Prostate gland (tissue), 2 donors: ENCODE measurements at regions not wholly inside any gene's neighbourhood (a gene's known extent, or its start where the extent isn't known, plus 50 kb on each side); places are given as distances from the start of the nearest gene placed in this dataset.

ENCODE experiments used
- DNase-seq: peaks from one replicate; pipeline ENCODE4 v3.0.0-alpha.2; 2019; ENCODE audit warnings: low spot score
- H3K27ac ChIP-seq, 2 donors: fragments of 200-600 bp; sonication (generic); 2 replicates each; pipeline ENCODE4 v1.5.1; 2017 to 2019
- H3K27me3 ChIP-seq: fragments of 200-600 bp; sonication (generic); replicated peaks from 2 replicates; pipeline ENCODE4 v1.5.1; 2019; ENCODE audit not compliant: insufficient read depth
- H3K36me3 ChIP-seq, 2 donors: fragments of 200-600 bp; sonication (generic); 1 replicate in 1 of 2; 2 replicates in 1 of 2; pipeline versions ENCODE4 v1.5.1 to v1.8.1; 2017 to 2019
- H3K4me1 ChIP-seq: fragments of 200-600 bp; sonication (generic); replicated peaks from 2 replicates; pipeline ENCODE4 v1.5.1; 2019
- H3K4me3 ChIP-seq, 2 donors: fragments of 200-600 bp; sonication (generic); 2 replicates each; pipeline ENCODE4 v1.5.1; 2017 to 2019
- H3K9me3 ChIP-seq: fragments of 200-600 bp; sonication (generic); 2 replicates; pipeline ENCODE4 v1.5.1; 2017
- POLR2A ChIP-seq: fragments of 450-650 bp; IDR thresholded peaks from one replicate; pipeline ENCODE4 v1.6.1; 2016; ENCODE audit warnings: antibody characterized with exemption, mild to moderate bottlenecking
- POLR2AphosphoS5 ChIP-seq: sonication (generic); formaldehyde crosslinking; IDR thresholded peaks from one replicate; pipeline ENCODE4 v1.6.1; 2017; ENCODE audit warnings: antibody characterized with exemption
- WGBS: methylation state at CpG from one replicate; pipeline ENCODE4 v1.1.5; 2018; 5-methylcytosine and 5-hydroxymethylcytosine counted together
- intact Hi-C: fragments of 100-400 bp; cut with DNase I; formaldehyde crosslinking; loops from one replicate; pipeline ENCODE4 v1.14.2; 2022
- TF ChIP-seq, protein P1 (sequence below), 4 experiments: fragments of 200-600 bp in 2 of 4; fragments of 450-650 bp in 2 of 4; sonication (generic) in 2 of 4; IDR thresholded peaks; 1 replicate in 3 of 4; 2 replicates in 1 of 4; pipeline ENCODE4 v1.5.1; 2016 to 2019; ENCODE audit warnings: antibody characterized with exemption in 4 of 4, mild to moderate bottlenecking in 2 of 4, moderate library complexity in 2 of 4

DNA sequence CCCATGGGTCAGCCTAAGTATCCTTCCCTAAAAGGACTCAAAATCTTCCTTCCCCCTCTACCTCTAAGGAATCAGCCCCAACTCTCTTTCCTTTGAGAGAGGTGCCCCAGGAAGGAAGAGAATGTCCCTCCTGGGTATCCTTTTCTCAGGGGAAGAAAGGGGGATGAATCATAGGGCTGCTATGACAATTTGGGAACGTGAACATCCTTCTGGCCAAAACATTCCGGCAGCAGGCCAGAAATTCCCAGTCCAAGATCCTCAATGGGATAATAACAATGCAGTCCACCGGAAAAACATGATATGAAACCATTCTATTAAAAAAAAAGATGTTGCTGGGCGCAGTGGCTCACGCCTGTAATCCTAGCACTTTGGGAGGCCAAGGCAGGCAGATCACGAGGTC is 50.8 kb upstream of the CACNA2D3 start:
- Histone ChIP-seq H3K9me3 (no peaks in the 10 kb centered on the region), H3K4me3 (no peak overlapping the region), H3K36me3 (no peaks in the 10 kb centered on the region), H3K27ac (no peak overlapping the region), H3K4me1 (no peaks in the 10 kb centered on the region), H3K27me3 (no peaks in the 10 kb centered on the region)
- 79% methylated on average over 6 of the region's 6 CpGs for WGBS
- TF ChIP-seq, protein P1, sequence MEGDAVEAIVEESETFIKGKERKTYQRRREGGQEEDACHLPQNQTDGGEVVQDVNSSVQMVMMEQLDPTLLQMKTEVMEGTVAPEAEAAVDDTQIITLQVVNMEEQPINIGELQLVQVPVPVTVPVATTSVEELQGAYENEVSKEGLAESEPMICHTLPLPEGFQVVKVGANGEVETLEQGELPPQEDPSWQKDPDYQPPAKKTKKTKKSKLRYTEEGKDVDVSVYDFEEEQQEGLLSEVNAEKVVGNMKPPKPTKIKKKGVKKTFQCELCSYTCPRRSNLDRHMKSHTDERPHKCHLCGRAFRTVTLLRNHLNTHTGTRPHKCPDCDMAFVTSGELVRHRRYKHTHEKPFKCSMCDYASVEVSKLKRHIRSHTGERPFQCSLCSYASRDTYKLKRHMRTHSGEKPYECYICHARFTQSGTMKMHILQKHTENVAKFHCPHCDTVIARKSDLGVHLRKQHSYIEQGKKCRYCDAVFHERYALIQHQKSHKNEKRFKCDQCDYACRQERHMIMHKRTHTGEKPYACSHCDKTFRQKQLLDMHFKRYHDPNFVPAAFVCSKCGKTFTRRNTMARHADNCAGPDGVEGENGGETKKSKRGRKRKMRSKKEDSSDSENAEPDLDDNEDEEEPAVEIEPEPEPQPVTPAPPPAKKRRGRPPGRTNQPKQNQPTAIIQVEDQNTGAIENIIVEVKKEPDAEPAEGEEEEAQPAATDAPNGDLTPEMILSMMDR (IDR thresholded peaks at IDR 0.05): no peak
- TF ChIP-seq POLR2AphosphoS5: no peak
- no peak for TF ChIP-seq POLR2A
- no peak for DNase-seq
- intact Hi-C loops: no loop called here

DNA sequence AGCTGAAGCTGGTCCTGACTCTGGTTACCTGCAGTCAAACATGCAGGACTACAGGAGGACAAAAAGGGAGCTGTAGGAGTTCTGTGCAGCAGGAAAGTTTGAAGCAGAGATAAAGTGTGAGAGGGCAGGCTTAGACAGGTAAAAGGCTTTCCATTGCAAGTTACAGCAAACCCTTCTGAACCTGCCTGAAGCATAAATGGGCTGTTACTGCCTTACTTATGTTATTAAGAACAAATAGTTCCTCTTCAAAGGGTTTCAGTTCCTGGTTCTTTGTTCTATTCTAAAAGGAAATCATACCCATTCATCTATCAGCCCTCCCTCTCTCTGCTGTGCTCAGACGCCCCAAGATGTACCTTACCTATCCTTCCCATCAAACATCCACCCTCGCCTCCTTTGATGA is 52.4 kb upstream of the CACNA2D3 start:
- no peak for DNase-seq
- Histone ChIP-seq H3K4me1 (no peaks in the 10 kb centered on the region), H3K27ac (no peak overlapping the region), H3K9me3 (no peaks in the 10 kb centered on the region), H3K27me3 (no peaks in the 10 kb centered on the region), H3K36me3 (no peaks in the 10 kb centered on the region), H3K4me3 (no peak overlapping the region)
- intact Hi-C loops: no loop called here
- TF ChIP-seq, protein P1 (IDR thresholded peaks at IDR 0.05): no peak
- no peak for TF ChIP-seq POLR2AphosphoS5
- TF ChIP-seq POLR2A: no peak
- WGBS: 72% methylated on average over 2 of the region's 2 CpGs

DNA sequence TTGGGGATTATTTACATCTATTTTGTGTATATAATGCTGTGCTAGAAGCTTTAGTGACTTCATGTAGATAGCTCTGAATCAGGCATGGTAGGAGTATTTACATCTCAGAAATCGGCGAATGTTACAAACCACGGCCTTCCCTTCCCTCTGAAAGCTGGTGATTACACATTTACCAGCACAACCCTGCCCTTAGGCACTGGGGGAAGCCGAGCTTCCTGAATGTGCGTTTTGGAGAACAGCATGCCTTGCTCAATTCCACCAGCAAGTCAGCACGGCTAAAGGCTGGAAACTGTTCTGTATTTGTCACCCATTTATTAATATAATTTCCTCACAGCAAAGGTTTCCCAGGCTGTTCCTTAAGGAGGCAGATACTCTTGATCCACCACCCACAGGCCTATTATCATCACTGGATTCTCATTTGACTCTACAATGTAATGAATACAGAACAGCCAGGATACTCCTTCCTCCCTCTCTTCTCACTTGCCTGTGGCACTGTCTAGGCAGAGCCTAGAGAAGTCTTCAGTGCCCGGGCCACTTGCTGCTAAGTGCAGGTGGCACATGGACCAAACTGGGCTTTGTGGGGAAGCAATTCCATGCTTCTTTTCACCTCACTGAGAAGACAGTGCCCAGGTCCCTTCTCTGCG is 55.2 kb upstream of the CACNA2D3 start:
- Histone ChIP-seq H3K27ac (no peak overlapping the region), H3K27me3 (no peaks in the 10 kb centered on the region), H3K4me1 (no peaks in the 10 kb centered on the region), H3K36me3 (no peaks in the 10 kb centered on the region), H3K4me3 (no peak overlapping the region), H3K9me3 (no peaks in the 10 kb centered on the region)
- TF ChIP-seq POLR2A (no peak), POLR2AphosphoS5 (no peak)
- TF ChIP-seq, protein P1 (IDR thresholded peaks at IDR 0.05): no peak
- intact Hi-C loops: no loop called here
- WGBS: 70% methylated on average over 8 of the region's 8 CpGs
- no peak for DNase-seq

DNA sequence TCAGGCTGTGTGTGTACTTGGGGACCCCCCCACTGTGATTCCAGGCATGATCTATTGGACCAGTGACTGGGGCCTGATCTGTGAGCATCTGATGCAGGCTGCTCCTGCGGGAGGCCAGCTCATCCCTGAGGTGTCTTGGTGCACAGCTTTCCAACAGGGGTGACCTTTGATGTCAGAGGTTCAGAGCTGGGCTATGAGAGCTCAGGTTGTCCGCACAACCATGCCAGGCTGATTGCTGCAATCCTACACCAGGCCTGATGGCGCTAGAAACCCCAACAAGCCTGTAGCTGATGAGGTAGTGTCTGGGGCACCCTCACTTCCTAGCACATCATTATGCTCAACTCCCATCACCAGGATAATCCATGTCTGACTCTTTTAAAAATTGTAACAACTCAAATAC is 56.1 kb upstream of the CACNA2D3 start:
- 94% methylated on average over 3 of the region's 3 CpGs for WGBS
- TF ChIP-seq POLR2A: no peak
- TF ChIP-seq, protein P1 (IDR thresholded peaks at IDR 0.05): no peak
- TF ChIP-seq POLR2AphosphoS5: no peak

DNA sequence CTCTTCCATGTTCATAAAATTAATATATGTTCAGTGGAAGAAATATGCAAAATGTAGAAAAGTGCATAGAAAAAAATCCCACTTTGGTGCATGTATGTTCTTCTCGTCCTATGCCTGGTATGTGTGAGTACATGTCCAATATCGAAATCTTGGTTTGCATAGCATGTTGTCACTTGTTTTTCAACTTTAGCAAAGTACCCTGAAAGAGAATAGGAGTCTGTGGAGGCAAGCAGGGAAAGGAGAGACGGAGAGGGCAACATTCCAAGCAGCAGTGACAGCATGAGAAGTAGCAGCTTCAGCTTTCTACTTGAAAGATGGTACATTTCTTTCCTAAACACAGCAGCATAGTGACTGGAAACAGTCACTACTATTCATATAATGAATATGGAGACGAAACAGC is 56.8 kb upstream of the CACNA2D3 start:
- Histone ChIP-seq H3K27ac (no peak overlapping the region), H3K4me3 (no peak overlapping the region), H3K36me3 (no peaks in the 10 kb centered on the region), H3K9me3 (no peaks in the 10 kb centered on the region), H3K4me1 (no peaks in the 10 kb centered on the region), H3K27me3 (no peaks in the 10 kb centered on the region)
- DNase-seq: no peak
- 37% methylated on average over 4 of the region's 4 CpGs for WGBS
- intact Hi-C loops: no loop called here
- TF ChIP-seq POLR2AphosphoS5 (no peak), POLR2A (no peak)
- TF ChIP-seq, protein P1 (IDR thresholded peaks at IDR 0.05): no peak

More for the DNA sequence above, 56.1 kb upstream of the CACNA2D3 start:
- no peaks in the 10 kb centered on the region for H3K36me3 ChIP-seq
- no peaks in the 10 kb centered on the region for H3K9me3 ChIP-seq
- intact Hi-C loops: no loop called here
- no peaks in the 10 kb centered on the region for H3K4me1 ChIP-seq
- H3K4me3 ChIP-seq: no peak overlapping the region
- no peaks in the 10 kb centered on the region for H3K27me3 ChIP-seq
- H3K27ac ChIP-seq: no peak overlapping the region
- DNase-seq: no peak
